GM12878 (cell line): ENCODE measurements at regions not wholly inside any gene's neighbourhood (a gene's known extent, or its start where the extent isn't known, plus 50 kb on each side); places are given as distances from the start of the nearest gene placed in this dataset.

ENCODE experiments used
- ATAC-seq: fragments of 200-7000 bp; cut with Tn5 transposase; 3 replicates; pipeline ENCODE4 v1.9.1; 2020; ENCODE audit warnings: mild to moderate bottlenecking, moderate library complexity
- BruUV-seq: library from RNA; stranded (reverse); fragments of 400-500 nt; replicated peaks from 2 replicates; lab custom pipeline; 2021; lab: Mats Ljungman, UMichigan
- CTCF ChIA-PET: fragments of 300-600 bp; sonication (Branson Sonifier 250); formaldehyde crosslinking; extraction: SDS; loops from one replicate; lab custom pipeline; 2021; ENCODE audit warnings: inconsistent platforms; lab: Yijun Ruan, JAX
- POLR2A ChIA-PET: fragments of 350-600 bp; formaldehyde crosslinking; extraction: SDS; loops from one replicate; lab custom pipeline; 2021; ENCODE audit warnings: inconsistent platforms; lab: Charles Lee
- RAD21 ChIA-PET: fragments of 300-600 bp; sonication (Branson Sonifier 250); formaldehyde crosslinking; loops from one replicate; lab custom pipeline; 2023; ENCODE audit warnings: antibody characterized with exemption; ENCODE audit not compliant: unreplicated experiment; lab: Charles Lee
- SMC1A ChIA-PET: fragments of 300-600 bp; sonication (Branson Sonifier 250); formaldehyde crosslinking; loops from one replicate; lab custom pipeline; 2023; ENCODE audit not compliant: unreplicated experiment, uncharacterized antibody; lab: Charles Lee
- DNase-seq: peaks from one replicate; pipeline ENCODE4 v3.0.0-alpha.2; 2011; ENCODE audit warnings: low read depth, low spot score
- FAIRE-seq: peaks from 3 replicates; lab custom pipeline; 2011; peaks lifted over from hg19 to GRCh38; lab: Jason Lieb, UNC
- H2AFZ ChIP-seq: 2 replicates; pipeline ENCODE4 v1.6.0; 2011; ENCODE audit warnings: low read depth, low read length, control low read depth; ENCODE audit not compliant: control insufficient read depth
- H3K27ac ChIP-seq: 2 replicates; pipeline ENCODE4 v1.5.1; 2011; ENCODE audit warnings: control low read depth; ENCODE audit not compliant: control insufficient read depth, insufficient read depth
- H3K27me3 ChIP-seq, 2 experiments: replicated peaks in 1 of 2; 2 replicates each; pipeline versions ENCODE4 v1.6.0 to v1.6.1; 2011; ENCODE audit warnings: low read length in 1 of 2; ENCODE audit not compliant: control insufficient read depth in 2 of 2, insufficient read depth in 2 of 2
- H3K36me3 ChIP-seq, 2 experiments: 2 replicates each; pipeline ENCODE4 v1.5.1; 2011; ENCODE audit warnings: low read length in 1 of 2; ENCODE audit not compliant: control insufficient read depth in 2 of 2, insufficient read depth in 2 of 2
- H3K4me1 ChIP-seq: 2 replicates; pipeline ENCODE4 v1.6.1; 2011; ENCODE audit warnings: mild to moderate bottlenecking, low read length, moderate library complexity, mixed read lengths; ENCODE audit not compliant: control insufficient read depth, insufficient read depth
- H3K4me2 ChIP-seq: 2 replicates; pipeline ENCODE4 v1.6.0; 2011; ENCODE audit warnings: control low read depth; ENCODE audit not compliant: control insufficient read depth, insufficient read depth
- H3K4me3 ChIP-seq: fragments of 200-600 bp; sonication (generic); 2 replicates; pipeline ENCODE4 v1.5.1; 2016
- H3K79me2 ChIP-seq: 2 replicates; pipeline ENCODE4 v1.6.0; 2011; ENCODE audit warnings: low read length; ENCODE audit not compliant: control insufficient read depth, insufficient read depth
- H3K9ac ChIP-seq: 2 replicates; pipeline ENCODE4 v1.8.0; 2011; ENCODE audit warnings: low read length, control low read depth, mixed read lengths; ENCODE audit not compliant: control insufficient read depth, insufficient read depth
- H3K9me3 ChIP-seq: replicated peaks from 3 replicates; pipeline ENCODE4 v1.5.1; 2011; ENCODE audit warnings: mild to moderate bottlenecking, low read length; ENCODE audit not compliant: control insufficient read depth, insufficient read depth
- H4K20me1 ChIP-seq: 2 replicates; pipeline ENCODE4 v1.6.0; 2011; ENCODE audit not compliant: control insufficient read depth, insufficient read depth
- BACH1 ChIP-seq: fragments of 450-650 bp; IDR thresholded peaks from 2 replicates; pipeline ENCODE4 v1.6.1; 2017; ENCODE audit warnings: mild to moderate bottlenecking, borderline replicate concordance
- EP300 ChIP-seq, 2 experiments: fragments of 150-350 bp in 1 of 2; IDR thresholded peaks; 2 replicates each; pipeline ENCODE4 v1.6.1; 2011 to 2012; ENCODE audit warnings: low read depth in 2 of 2, low read length in 2 of 2, borderline replicate concordance in 1 of 2, improper control_type of control experiment in 1 of 2, inconsistent platforms in 1 of 2; ENCODE audit not compliant: control insufficient read depth in 1 of 2
- JUNB ChIP-seq: IDR thresholded peaks from 2 replicates; pipeline ENCODE4 v1.6.1; 2016; ENCODE audit warnings: antibody characterized with exemption, mild to moderate bottlenecking
- NBN ChIP-seq: fragments of 450-650 bp; IDR thresholded peaks from 2 replicates; pipeline ENCODE4 v1.6.1; 2016
- NFIC ChIP-seq: IDR thresholded peaks from 2 replicates; pipeline ENCODE4 v1.6.1; 2012; ENCODE audit warnings: low read depth, mild to moderate bottlenecking, inconsistent platforms, low read length, moderate library complexity
- RCOR1 ChIP-seq: conservative IDR thresholded peaks from 2 replicates; pipeline ENCODE4 v1.6.1; 2012; ENCODE audit warnings: low read depth, low read length, improper control_type of control experiment
- SUPT20H ChIP-seq: IDR thresholded peaks from 2 replicates; pipeline ENCODE4 v1.6.1; 2011; ENCODE audit warnings: low read depth, mild to moderate bottlenecking, low read length, moderate library complexity, borderline replicate concordance; ENCODE audit not compliant: control insufficient read depth
- TARDBP ChIP-seq: IDR thresholded peaks from 2 replicates; pipeline ENCODE4 v1.6.1; 2016; ENCODE audit warnings: borderline replicate concordance
- TCF3 ChIP-seq: IDR thresholded peaks from 2 replicates; pipeline ENCODE4 v1.6.1; 2012; ENCODE audit warnings: low read depth, mild to moderate bottlenecking, low read length, borderline replicate concordance; ENCODE audit not compliant: insufficient read depth
- TCF7 ChIP-seq: IDR thresholded peaks from 2 replicates; pipeline ENCODE4 v1.6.1; 2014; ENCODE audit warnings: antibody characterized with exemption, borderline replicate concordance
- YBX1 ChIP-seq: fragments of 450-650 bp; IDR thresholded peaks from 2 replicates; pipeline ENCODE4 v1.6.1; 2016; ENCODE audit warnings: antibody characterized with exemption
- ZBED1 ChIP-seq: IDR thresholded peaks from 2 replicates; pipeline ENCODE4 v1.6.1; 2016; ENCODE audit warnings: borderline replicate concordance
- WGBS: methylation state at CpG from one replicate; pipeline ENCODE4 v1.1.6; 2016; ENCODE audit warnings: low lambda C conversion rate; ENCODE audit not compliant: insufficient replicate concordance, insufficient coverage; ENCODE audit errors: missing lambda C conversion rate; 5-methylcytosine and 5-hydroxymethylcytosine counted together
- in situ Hi-C: fragments of 300-500 bp; cut with MboI; formaldehyde crosslinking; loops from 9 replicates; pipeline ENCODE4 v1.14.3; 2018; ENCODE audit warnings: mixed read lengths
- intact Hi-C: fragments of 100-400 bp; cut with micrococcal nuclease; formaldehyde crosslinking; loops from one replicate; pipeline ENCODE4 v1.14.2; 2022; ENCODE audit not compliant: unreplicated experiment

DNA sequence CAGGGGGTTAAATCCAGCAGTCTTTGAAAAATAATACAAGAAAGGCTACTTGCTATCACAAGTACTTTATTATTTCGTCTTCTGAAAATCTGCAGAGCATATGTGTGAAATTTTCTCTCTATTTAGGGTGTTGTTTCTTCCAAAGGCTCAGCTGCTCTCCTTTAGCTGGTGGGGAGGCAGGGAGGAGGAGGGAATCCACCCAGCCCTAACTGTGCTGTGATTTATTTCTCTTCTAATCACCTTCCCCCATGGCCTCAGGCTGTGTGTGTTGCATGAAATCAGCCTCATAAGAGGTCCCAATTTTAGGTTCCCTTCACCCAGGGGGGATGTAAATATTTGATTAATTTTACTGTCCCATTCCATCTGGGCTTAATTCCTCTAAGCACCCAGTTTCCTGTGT is 77.6 kb upstream of the PGBD5 start:
- no peak for TF ChIP-seq YBX1
- no peak for TF ChIP-seq TARDBP
- no peak for TF ChIP-seq RCOR1
- TF ChIP-seq NBN: no peak
- TF ChIP-seq JUNB: no peak
- TF ChIP-seq BACH1: no peak
- no peak for TF ChIP-seq EP300 (IDR thresholded peaks at IDR 0.05; ENCODE audit: borderline replicate concordance in 1 of 2, control insufficient read depth in 1 of 2, low read depth in 2 of 2, low read length in 2 of 2)
- no peak for TF ChIP-seq SUPT20H
- no peak for TF ChIP-seq TCF7
- no peak for TF ChIP-seq ZBED1
- TF ChIP-seq TCF3: no peak
- no peak for TF ChIP-seq NFIC
- ChIA-PET POLR2A (no interaction called here), CTCF (no interaction called here), SMC1A (no interaction called here), RAD21 (no interaction called here)
- Histone ChIP-seq H3K9me3 (no peaks in the 10 kb centered on the region), H3K4me3 (no peak overlapping the region), H3K27me3 (no peaks in the 10 kb centered on the region), H3K9ac (no peak overlapping the region), H4K20me1 (no peaks in the 10 kb centered on the region), H2AFZ (no peak overlapping the region), H3K4me2 (no peak overlapping the region), H3K36me3 (no peaks in the 10 kb centered on the region), H3K27ac (no peak overlapping the region), H3K79me2 (no peaks in the 10 kb centered on the region), H3K4me1 (no peaks in the 10 kb centered on the region)
- 6% methylated on average over 1 of the region's 1 CpG for WGBS
- in situ Hi-C loops: no loop called here
- intact Hi-C loops: no loop called here
- no peak for FAIRE-seq
- DNase-seq: no peak
- BruUV-seq: no TSS peak
- no peak for ATAC-seq
